IMR-90 (cell line): ENCODE measurements at regions not wholly inside any gene's neighbourhood (a gene's known extent, or its start where the extent isn't known, plus 50 kb on each side); places are given as distances from the start of the nearest gene placed in this dataset.

Experiments used
- ATAC-seq: fragments of 200-7000 bp; cut with Tn5 transposase; 2 replicates; pipeline ENCODE4 v1.9.1; 2020; ENCODE audit warnings: low read depth, mild to moderate bottlenecking, moderate library complexity
- BruUV-seq: library from RNA; stranded (reverse); fragments of 400-500 nt; replicated peaks from 2 replicates; lab custom pipeline; 2021; lab: Mats Ljungman, UMichigan
- CTCF ChIA-PET: fragments of 300-600 bp; formaldehyde crosslinking; extraction: SDS; loops from one replicate; lab custom pipeline; 2021; ENCODE audit warnings: antibody characterized with exemption; lab: Yijun Ruan, JAX
- POLR2A ChIA-PET: fragments of 300-600 bp; sonication (Branson Sonifier 250); formaldehyde crosslinking; loops from one replicate; lab custom pipeline; 2022; ENCODE audit warnings: antibody characterized with exemption; ENCODE audit not compliant: unreplicated experiment; lab: Charles Lee
- DNase-seq: peaks from one replicate; pipeline ENCODE4 v3.0.0; 2013
- H2AFZ ChIP-seq: replicated peaks from 2 replicates; pipeline ENCODE3; 2013; ENCODE audit warnings: low read length, mild to moderate bottlenecking; ENCODE audit not compliant: poor library complexity
- H2AK5ac ChIP-seq: 2 replicates; pipeline ENCODE4 v1.6.1; 2013; ENCODE audit warnings: low read depth, low read length, inconsistent platforms
- H2AK9ac ChIP-seq: replicated peaks from 2 replicates; pipeline ENCODE3; 2013; ENCODE audit warnings: mild to moderate bottlenecking, low read depth, low read length, moderate library complexity; ENCODE audit not compliant: poor library complexity
- H2BK120ac ChIP-seq: 2 replicates; pipeline ENCODE4 v1.6.1; 2013; ENCODE audit warnings: low read depth, low read length, inconsistent platforms
- H2BK15ac ChIP-seq: 3 replicates; pipeline ENCODE4 v1.6.1; 2013; ENCODE audit warnings: low read depth, low read length, inconsistent platforms
- H2BK20ac ChIP-seq: 2 replicates; pipeline ENCODE4 v1.6.1; 2013; ENCODE audit warnings: low read depth, mild to moderate bottlenecking, inconsistent platforms, low read length, moderate library complexity
- H2BK5ac ChIP-seq: 2 replicates; pipeline ENCODE4 v1.6.1; 2013; ENCODE audit warnings: mild to moderate bottlenecking, low read depth, low read length, inconsistent platforms; ENCODE audit not compliant: poor library complexity, severe bottlenecking
- H3K14ac ChIP-seq: replicated peaks from 2 replicates; pipeline ENCODE4 v1.6.1; 2013; ENCODE audit warnings: low read depth, low read length, inconsistent platforms
- H3K18ac ChIP-seq: 2 replicates; pipeline ENCODE4 v1.6.1; 2013; ENCODE audit warnings: low read depth, low read length, control low read depth
- H3K23ac ChIP-seq: 2 replicates; pipeline ENCODE4 v1.6.1; 2013; ENCODE audit warnings: low read depth, low read length, inconsistent platforms
- H3K27ac ChIP-seq: 2 replicates; pipeline ENCODE4 v1.5.1; 2013; ENCODE audit warnings: mild to moderate bottlenecking, control low read depth, low read length; ENCODE audit not compliant: insufficient read depth
- H3K27me3 ChIP-seq: 2 replicates; pipeline ENCODE4 v1.6.1; 2013; ENCODE audit warnings: low read length; ENCODE audit not compliant: control insufficient read depth, insufficient read depth
- H3K36me3 ChIP-seq: 2 replicates; pipeline ENCODE4 v1.6.1; 2013; ENCODE audit warnings: low read length, mixed read lengths; ENCODE audit not compliant: control insufficient read depth, insufficient read depth
- H3K4ac ChIP-seq: 2 replicates; pipeline ENCODE4 v1.6.1; 2013; ENCODE audit warnings: low read depth, low read length, inconsistent platforms
- H3K4me1 ChIP-seq: 2 replicates; pipeline ENCODE4 v1.6.1; 2013; ENCODE audit warnings: low read length, mixed read lengths; ENCODE audit not compliant: control insufficient read depth, insufficient read depth
- H3K4me2 ChIP-seq: 2 replicates; pipeline ENCODE4 v1.6.1; 2013; ENCODE audit warnings: low read depth, mild to moderate bottlenecking, control low read depth, low read length, moderate library complexity
- H3K4me3 ChIP-seq: 2 replicates; pipeline ENCODE4 v1.5.1; 2013; ENCODE audit warnings: low read depth, mild to moderate bottlenecking, control low read depth, low read length, moderate library complexity; ENCODE audit not compliant: insufficient read depth
- H3K56ac ChIP-seq: 2 replicates; pipeline ENCODE4 v1.6.1; 2013; ENCODE audit warnings: low read length, inconsistent platforms; ENCODE audit not compliant: insufficient read depth; ENCODE audit errors: extremely low read depth
- H3K79me1 ChIP-seq, 2 experiments: 2 replicates each; pipeline ENCODE4 v1.6.1; 2013; ENCODE audit warnings: low read length in 2 of 2, inconsistent platforms in 1 of 2, low read depth in 1 of 2
- H3K9ac ChIP-seq: 2 replicates; pipeline ENCODE4 v1.6.1; 2013; ENCODE audit warnings: low read depth, low read length, control low read depth
- H3K9me1 ChIP-seq: 2 replicates; pipeline ENCODE4 v1.6.1; 2013; ENCODE audit warnings: low read length, inconsistent platforms; ENCODE audit not compliant: insufficient read depth
- H3K9me3 ChIP-seq: 2 replicates; pipeline ENCODE4 v1.6.1; 2013; ENCODE audit warnings: low read length; ENCODE audit not compliant: control insufficient read depth, insufficient read depth
- H4K20me1 ChIP-seq: 2 replicates; pipeline ENCODE4 v1.6.1; 2013; ENCODE audit warnings: low read length, inconsistent platforms; ENCODE audit not compliant: insufficient read depth
- H4K5ac ChIP-seq: 2 replicates; pipeline ENCODE4 v1.6.1; 2013; ENCODE audit warnings: mild to moderate bottlenecking, low read depth, low read length, control low read depth
- H4K8ac ChIP-seq, 2 experiments: 2 replicates each; pipeline ENCODE4 v1.6.1; 2013; ENCODE audit warnings: low read depth in 2 of 2, low read length in 2 of 2, control low read depth in 1 of 2, inconsistent platforms in 1 of 2
- H4K91ac ChIP-seq: 2 replicates; pipeline ENCODE4 v1.6.1; 2013; ENCODE audit warnings: low read depth, low read length, inconsistent platforms; ENCODE audit not compliant: insufficient read depth
- BHLHE40 ChIP-seq: fragments of 150-350 bp; IDR thresholded peaks from 2 replicates; pipeline ENCODE4 v1.6.1; 2016; ENCODE audit warnings: mild to moderate bottlenecking, low read depth, low read length
- CEBPB ChIP-seq: IDR thresholded peaks from 2 replicates; pipeline ENCODE4 v1.6.1; 2012; ENCODE audit warnings: low read depth, low read length, improper control_type of control experiment
- CHD1 ChIP-seq: IDR thresholded peaks from 2 replicates; pipeline ENCODE4 v1.6.1; 2012; ENCODE audit warnings: low read depth, low read length, improper control_type of control experiment
- CTCF ChIP-seq: conservative IDR thresholded peaks from 2 replicates; pipeline ENCODE4 v1.5.1; 2012; ENCODE audit warnings: mild to moderate bottlenecking, low read depth, low read length, improper control_type of control experiment
- FOS ChIP-seq: fragments of 150-350 bp; IDR thresholded peaks from 2 replicates; pipeline ENCODE4 v1.6.1; 2016; ENCODE audit warnings: low read depth, low read length
- MAFK ChIP-seq: IDR thresholded peaks from 2 replicates; pipeline ENCODE4 v1.6.1; 2012; ENCODE audit warnings: low read depth, low read length, improper control_type of control experiment
- MAZ ChIP-seq: IDR thresholded peaks from 2 replicates; pipeline ENCODE4 v1.6.1; 2012; ENCODE audit warnings: low read depth, mild to moderate bottlenecking, low read length, improper control_type of control experiment, moderate library complexity, borderline replicate concordance
- MXI1 ChIP-seq: IDR thresholded peaks from 2 replicates; pipeline ENCODE4 v1.6.1; 2012; ENCODE audit warnings: low read depth, mild to moderate bottlenecking, low read length, moderate library complexity, borderline replicate concordance
- NFE2L2 ChIP-seq: fragments of 150-350 bp; IDR thresholded peaks from 2 replicates; pipeline ENCODE4 v1.6.1; 2016; ENCODE audit warnings: low read depth, mild to moderate bottlenecking, low read length
- POLR2A ChIP-seq: IDR thresholded peaks from 2 replicates; pipeline ENCODE4 v1.6.1; 2012; ENCODE audit warnings: mild to moderate bottlenecking, low read depth, low read length
- RAD21 ChIP-seq: IDR thresholded peaks from 2 replicates; pipeline ENCODE4 v1.6.1; 2012; ENCODE audit warnings: low read length, improper control_type of control experiment
- RFX5 ChIP-seq: IDR thresholded peaks from 2 replicates; pipeline ENCODE4 v1.8.0; 2012; ENCODE audit warnings: low read depth, mild to moderate bottlenecking, low read length, moderate library complexity
- SMC3 ChIP-seq: fragments of 150-350 bp; IDR thresholded peaks from 2 replicates; pipeline ENCODE4 v1.6.1; 2016; ENCODE audit warnings: low read depth, mild to moderate bottlenecking, antibody characterized with exemption, low read length, moderate library complexity
- WGBS, 2 experiments: methylation state at CpG; one replicate each; pipeline versions ENCODE4 v1.1.5 to v1.1.7; 2013; ENCODE audit warnings: missing lambda C conversion rate in 2 of 2; ENCODE audit not compliant: insufficient read length in 1 of 2; ENCODE audit errors: extremely low coverage in 2 of 2; 5-methylcytosine and 5-hydroxymethylcytosine counted together
- dilution Hi-C: fragments of 300-500 bp; cut with HindIII; formaldehyde crosslinking; loops from one replicate; pipeline ENCODE4 v1.14.3; 2018; ENCODE audit warnings: low sequenced_read_pairs; ENCODE audit not compliant: unreplicated experiment
- in situ Hi-C: fragments of 300-500 bp; cut with MboI; formaldehyde crosslinking; loops from 3 replicates; pipeline ENCODE4 v1.14.3; 2019; ENCODE audit warnings: low sequenced_read_pairs, inconsistent platforms, mixed read lengths
- intact Hi-C: fragments of 100-400 bp; cut with micrococcal nuclease; formaldehyde crosslinking; loops from 2 replicates; pipeline ENCODE4 v1.10.0; 2022
- TF ChIP-seq, protein P1 (sequence below): fragments of 150-350 bp; IDR thresholded peaks from 2 replicates; pipeline ENCODE4 v1.6.1; 2016; ENCODE audit warnings: low read depth, mild to moderate bottlenecking, low read length, moderate library complexity, borderline replicate concordance

DNA sequence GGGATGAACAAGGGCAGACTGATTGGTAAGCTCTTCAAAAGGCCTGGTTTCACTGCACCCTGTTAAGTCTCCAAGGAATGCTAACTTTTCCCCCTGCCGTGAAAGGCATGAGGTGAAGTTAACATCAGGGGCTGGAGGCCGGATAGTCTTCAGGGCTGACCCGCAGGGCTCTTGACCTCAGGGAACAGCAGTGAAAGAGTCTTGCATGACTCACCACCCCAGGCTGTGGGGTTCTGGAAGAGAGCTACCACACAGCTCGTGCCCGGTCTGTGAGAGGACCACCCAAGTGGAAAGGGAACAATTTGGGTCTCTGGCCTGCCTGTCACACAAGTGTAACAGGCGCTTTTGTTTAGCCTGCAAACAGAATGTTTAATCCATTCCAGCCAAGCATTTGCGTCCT is 504.9 kb downstream of the EDEM1 start:
- ChIA-PET POLR2A (no interaction called here), CTCF (no interaction called here)
- H2AFZ ChIP-seq, result no peak overlapping the region
- H3K23ac ChIP-seq, result no peak overlapping the region
- 55% methylated on average over 2 of the region's 7 CpGs; no CpG with 5 or more reads in 1 of the 2 experiments for WGBS, 2 experiments
- H3K4me1 ChIP-seq, result no peaks in the 10 kb centered on the region
- ATAC-seq (no peak), DNase-seq (no peak)
- no peak overlapping the region for H2AK9ac ChIP-seq
- BruUV-seq, result no TSS peak
- intact Hi-C loops, result no loop called here
- TF ChIP-seq CEBPB (no peak), FOS (no peak), MAFK (no peak), SMC3 (no peak), CHD1 (no peak), BHLHE40 (no peak), NFE2L2 (no peak), CTCF (no peak), RAD21 (no peak), MAZ (no peak), RFX5 (no peak), MXI1 (no peak), POLR2A (no peak)
- TF ChIP-seq, protein P1, sequence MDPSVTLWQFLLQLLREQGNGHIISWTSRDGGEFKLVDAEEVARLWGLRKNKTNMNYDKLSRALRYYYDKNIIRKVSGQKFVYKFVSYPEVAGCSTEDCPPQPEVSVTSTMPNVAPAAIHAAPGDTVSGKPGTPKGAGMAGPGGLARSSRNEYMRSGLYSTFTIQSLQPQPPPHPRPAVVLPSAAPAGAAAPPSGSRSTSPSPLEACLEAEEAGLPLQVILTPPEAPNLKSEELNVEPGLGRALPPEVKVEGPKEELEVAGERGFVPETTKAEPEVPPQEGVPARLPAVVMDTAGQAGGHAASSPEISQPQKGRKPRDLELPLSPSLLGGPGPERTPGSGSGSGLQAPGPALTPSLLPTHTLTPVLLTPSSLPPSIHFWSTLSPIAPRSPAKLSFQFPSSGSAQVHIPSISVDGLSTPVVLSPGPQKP, result no peak
- no peak overlapping the region for H3K18ac ChIP-seq
- no peak overlapping the region for H3K4me3 ChIP-seq
- no peak overlapping the region for H2AK5ac ChIP-seq
- H2BK15ac ChIP-seq, result no peak overlapping the region
- no peak overlapping the region for H2BK120ac ChIP-seq
- H4K5ac ChIP-seq, result no peak overlapping the region
- no peak overlapping the region for H2BK5ac ChIP-seq
- dilution Hi-C loops, result no loop called here
- H3K27ac ChIP-seq, result no peak overlapping the region
- in situ Hi-C loops, result no loop called here
- H3K36me3 ChIP-seq, result no peaks in the 10 kb centered on the region
- H3K79me1 ChIP-seq, result no peaks in the 10 kb centered on the region
- no peak overlapping the region for H3K56ac ChIP-seq
- H4K91ac ChIP-seq, result no peak overlapping the region
- H4K20me1 ChIP-seq, result no peaks in the 10 kb centered on the region
- H3K4me2 ChIP-seq, result no peak overlapping the region
- H3K4ac ChIP-seq, result no peak overlapping the region
- H3K9me3 ChIP-seq, result peaks cover 13% of the 10 kb centered on the region
- H3K9me1 ChIP-seq, result no peaks in the 10 kb centered on the region
- H4K8ac ChIP-seq, result no peak overlapping the region
- H3K9ac ChIP-seq, result no peak overlapping the region
- H3K27me3 ChIP-seq, result no peaks in the 10 kb centered on the region
- H2BK20ac ChIP-seq, result no peak overlapping the region
- no peak overlapping the region for H3K14ac ChIP-seq
